K562 (cell line): ENCODE measurements at regions not wholly inside any gene's neighbourhood (a gene's known extent, or its start where the extent isn't known, plus 50 kb on each side); places are given as distances from the start of the nearest gene placed in this dataset.

ENCODE experiments used
- ATAC-seq: fragments of 200-7000 bp; cut with Tn5 transposase; 3 replicates; pipeline ENCODE4 v1.9.1; 2020; ENCODE audit warnings: moderate library complexity
- BruUV-seq: library from RNA; stranded (reverse); fragments of 400-500 nt; replicated peaks from 2 replicates; lab custom pipeline; 2021; lab: Mats Ljungman, UMichigan
- CTCF ChIA-PET: fragments of 300-600 bp; formaldehyde crosslinking; extraction: SDS; loops from one replicate; lab custom pipeline; 2021; ENCODE audit warnings: low intra/inter-chr PET ratio; lab: Yijun Ruan, JAX
- POLR2A ChIA-PET: fragments of 300-600, 350-650 bp; sonication (Branson Sonifier 250); formaldehyde crosslinking; extraction: SDS; loops from one replicate; lab custom pipeline; 2021; ENCODE audit warnings: antibody characterized with exemption, inconsistent platforms; lab: Yijun Ruan, JAX
- DNase-seq, 4 experiments: peaks; one replicate each; pipeline versions ENCODE4 v3.0.0 to v3.0.0-alpha.2; 2011 to 2018; ENCODE audit warnings: low spot score in 3 of 4, mixed read lengths in 3 of 4; ENCODE audit errors: extremely low read depth in 1 of 4
- FAIRE-seq: peaks from 2 replicates; lab custom pipeline; 2011; peaks lifted over from hg19 to GRCh38; lab: Jason Lieb, UNC
- H2AFZ ChIP-seq: 2 replicates; pipeline ENCODE4 v1.6.0; 2011; ENCODE audit warnings: low read depth, low read length, control low read depth, inconsistent platforms
- H3K27ac ChIP-seq: fragments of 200-600 bp; 3 replicates; pipeline ENCODE4 v1.8.0; 2011; ENCODE audit warnings: low read depth, mild to moderate bottlenecking, control low read depth, inconsistent platforms, low read length, moderate library complexity, mixed read lengths; ENCODE audit errors: extremely low read depth
- H3K27me3 ChIP-seq, 2 experiments: fragments of 300-600 bp in 1 of 2; 2 replicates in 1 of 2; 3 replicates in 1 of 2; pipeline versions ENCODE4 v1.6.0 to v1.8.0; 2011; ENCODE audit warnings: inconsistent platforms in 2 of 2, low read length in 2 of 2, mild to moderate bottlenecking in 1 of 2, mixed read lengths in 1 of 2, moderate library complexity in 1 of 2; ENCODE audit not compliant: control insufficient read depth in 2 of 2, insufficient read depth in 2 of 2
- H3K36me3 ChIP-seq: fragments of 300-600 bp; 3 replicates; pipeline ENCODE4 v1.8.0; 2011; ENCODE audit warnings: mild to moderate bottlenecking, low read length, inconsistent platforms; ENCODE audit not compliant: control insufficient read depth, insufficient read depth
- H3K4me1 ChIP-seq, 2 experiments: fragments of 200-600 bp in 1 of 2; replicated peaks in 1 of 2; 2 replicates in 1 of 2; 3 replicates in 1 of 2; pipeline versions ENCODE4 v1.5.1 to v1.8.0; 2011; ENCODE audit warnings: inconsistent platforms in 2 of 2, low read length in 2 of 2, mild to moderate bottlenecking in 1 of 2, mixed read lengths in 1 of 2, moderate library complexity in 1 of 2; ENCODE audit not compliant: control insufficient read depth in 2 of 2, insufficient read depth in 2 of 2
- H3K4me2 ChIP-seq: 2 replicates; pipeline ENCODE4 v1.6.1; 2011; ENCODE audit warnings: low read length, control low read depth, inconsistent platforms, mixed read lengths; ENCODE audit not compliant: insufficient read depth
- H3K4me3 ChIP-seq: fragments of 200-600 bp; sonication (generic), shearing (Covaris generic); 2 replicates; pipeline ENCODE4 v1.5.1; 2016; ENCODE audit warnings: control low read depth, inconsistent platforms
- H3K79me2 ChIP-seq: fragments of 200-600 bp; 3 replicates; pipeline ENCODE4 v1.8.0; 2011; ENCODE audit warnings: low read length, inconsistent platforms; ENCODE audit not compliant: control insufficient read depth, insufficient read depth
- H3K9ac ChIP-seq, 2 experiments: 2 replicates each; pipeline versions ENCODE4 v1.6.0 to v1.6.1; 2011; ENCODE audit warnings: low read depth in 2 of 2, low read length in 2 of 2, control low read depth in 1 of 2, inconsistent platforms in 1 of 2, mild to moderate bottlenecking in 1 of 2, mixed read lengths in 1 of 2; ENCODE audit not compliant: insufficient read depth in 1 of 2
- H3K9me1 ChIP-seq: one replicate; pipeline ENCODE4 v1.6.0; 2011; ENCODE audit warnings: inconsistent platforms, mild to moderate bottlenecking, low read length, moderate library complexity; ENCODE audit not compliant: control insufficient read depth, insufficient read depth
- H3K9me3 ChIP-seq: replicated peaks from 2 replicates; pipeline ENCODE4 v1.5.1; 2011; ENCODE audit warnings: low read depth, low read length, inconsistent platforms; ENCODE audit not compliant: control insufficient read depth, insufficient read depth
- H4K20me1 ChIP-seq: replicated peaks from 2 replicates; pipeline ENCODE4 v1.6.1; 2011; ENCODE audit warnings: low read length, inconsistent platforms, mixed read lengths; ENCODE audit not compliant: control insufficient read depth, insufficient read depth
- CBX8 ChIP-seq: fragments of 200-600 bp; sonication (generic); IDR thresholded peaks from 2 replicates; pipeline ENCODE4 v1.6.1; 2012; ENCODE audit warnings: borderline replicate concordance, mixed run types, low read depth, mild to moderate bottlenecking, moderate library complexity, mixed read lengths, low read length, control low read depth, inconsistent platforms; ENCODE audit not compliant: poor library complexity, severe bottlenecking; ENCODE audit errors: extremely low read depth
- CCNT2 ChIP-seq: IDR thresholded peaks from 2 replicates; pipeline ENCODE4 v1.6.1; 2011; ENCODE audit warnings: borderline replicate concordance, low read depth, mild to moderate bottlenecking, moderate library complexity, mixed read lengths, low read length; ENCODE audit not compliant: insufficient read length; ENCODE audit errors: extremely low read depth
- DPF2 ChIP-seq: fragments of 450-650 bp; IDR thresholded peaks from 2 replicates; pipeline ENCODE4 v1.6.1; 2016
- EWSR1 ChIP-seq: fragments of 450-650 bp; IDR thresholded peaks from 2 replicates; pipeline ENCODE4 v1.6.1; 2018; ENCODE audit warnings: borderline replicate concordance, mild to moderate bottlenecking, low read depth, moderate library complexity; ENCODE audit not compliant: partially characterized antibody
- NCOA6 ChIP-seq: fragments of 450-650 bp; IDR thresholded peaks from 2 replicates; pipeline ENCODE4 v1.6.1; 2017; ENCODE audit warnings: mild to moderate bottlenecking
- NELFE ChIP-seq: IDR thresholded peaks from 2 replicates; pipeline ENCODE4 v1.6.1; 2011; ENCODE audit warnings: mild to moderate bottlenecking; ENCODE audit not compliant: insufficient read depth, insufficient read length
- NFXL1 ChIP-seq: fragments of 450-650 bp; formaldehyde crosslinking; IDR thresholded peaks from 2 replicates; pipeline ENCODE4 v1.4.0; 2021; ENCODE audit warnings: mild to moderate bottlenecking
- TFAM ChIP-seq: fragments of 250-450 bp; sonication (Bioruptor Pico); conservative IDR thresholded peaks from 2 replicates; pipeline ENCODE4 v1.5.0; 2021; ENCODE audit warnings: mild to moderate bottlenecking, moderate library complexity
- ZNF140 ChIP-seq: fragments of 250-450 bp; sonication (Bioruptor Pico); IDR thresholded peaks from 2 replicates; pipeline ENCODE4 v1.8.0; 2021; ENCODE audit warnings: moderate library complexity, mild to moderate bottlenecking, inconsistent platforms
- WGBS: fragments of 100-300 bp; shearing (Covaris generic); methylation state at CpG from one replicate; pipeline ENCODE4 v1.1.6; 2016; ENCODE audit warnings: low coverage, mixed read lengths; ENCODE audit not compliant: insufficient coverage; ENCODE audit errors: missing lambda C conversion rate; 5-methylcytosine and 5-hydroxymethylcytosine counted together
- in situ Hi-C: fragments of 300-500 bp; cut with MboI; formaldehyde crosslinking; loops from 4 replicates; pipeline ENCODE4 v1.15.0; 2018; ENCODE audit warnings: inconsistent platforms, mixed read lengths
- intact Hi-C: fragments of 100-400 bp; cut with micrococcal nuclease; formaldehyde crosslinking; loops from 2 replicates; pipeline ENCODE4 v1.14.2; 2022
- TF ChIP-seq, protein P1 (sequence below), 2 experiments: fragments of 250-450 bp in 1 of 2; fragments of 450-650 bp in 1 of 2; sonication (Bioruptor Pico) in 1 of 2; IDR thresholded peaks; 2 replicates each; pipeline versions ENCODE4 v1.6.1 to v1.8.0; 2016 to 2021; ENCODE audit warnings: mild to moderate bottlenecking in 2 of 2, moderate library complexity in 2 of 2, missing compliant biosample characterization in 1 of 2, missing genetic modification characterization in 1 of 2
- TF ChIP-seq, protein P2 (sequence below): sonication (generic); formaldehyde crosslinking; IDR thresholded peaks from 2 replicates; pipeline ENCODE4 v1.8.0; 2022; ENCODE audit warnings: mild to moderate bottlenecking, missing genetic modification reagents
- TF ChIP-seq, protein P3 (sequence below): fragments of 250-450 bp; sonication (Bioruptor Pico); IDR thresholded peaks from 2 replicates; pipeline ENCODE4 v1.5.0; 2021
- TF ChIP-seq, protein P4 (sequence below): sonication (generic); formaldehyde crosslinking; IDR thresholded peaks from 2 replicates; pipeline ENCODE4 v1.8.1; 2023; ENCODE audit warnings: mild to moderate bottlenecking, missing genetic modification reagents
- TF ChIP-seq, protein P5 (sequence below): fragments of 250-450 bp; sonication (Bioruptor Pico); IDR thresholded peaks from 2 replicates; pipeline ENCODE4 v1.9.0; 2021; ENCODE audit warnings: mild to moderate bottlenecking

DNA sequence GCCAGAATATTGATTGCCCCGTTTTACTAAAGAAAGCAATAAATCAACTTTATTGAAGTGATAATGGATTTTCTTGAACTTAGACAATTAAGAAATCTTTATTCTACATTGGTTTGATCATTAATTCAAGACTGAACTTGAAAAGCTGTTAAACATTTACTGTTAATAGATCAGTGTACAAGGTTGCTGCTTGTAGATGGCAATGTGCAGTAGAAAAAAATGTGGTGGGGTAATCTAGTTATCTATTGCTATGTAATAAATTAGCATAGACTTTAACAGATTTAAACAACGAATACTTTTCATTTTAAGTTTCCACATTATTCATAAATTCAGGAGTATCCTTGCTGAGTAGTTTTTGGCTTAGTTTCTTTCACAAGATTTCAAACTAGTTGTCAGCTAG lies 612.5 kb downstream of the ACTRT1 start:
- intact Hi-C loops (no loop called here), in situ Hi-C loops (no loop called here)
- Histone ChIP-seq H3K27me3 (no peaks in the 10 kb centered on the region), H3K4me3 (no peak overlapping the region), H3K4me1 (no peaks in the 10 kb centered on the region), H3K9ac (no peak overlapping the region), H3K9me3 (no peaks in the 10 kb centered on the region), H4K20me1 (no peaks in the 10 kb centered on the region), H3K4me2 (no peak overlapping the region), H3K9me1 (no peaks in the 10 kb centered on the region), H3K36me3 (no peaks in the 10 kb centered on the region), H2AFZ (no peak overlapping the region), H3K79me2 (no peaks in the 10 kb centered on the region), H3K27ac (no peak overlapping the region)
- WGBS, result 0% methylated on average over 2 of the region's 2 CpGs
- ATAC-seq (no peak), FAIRE-seq (no peak), DNase-seq (no peak)
- ChIA-PET CTCF (no interaction called here), POLR2A (no interaction called here)
- BruUV-seq, result no TSS peak
- TF ChIP-seq, protein P1, sequence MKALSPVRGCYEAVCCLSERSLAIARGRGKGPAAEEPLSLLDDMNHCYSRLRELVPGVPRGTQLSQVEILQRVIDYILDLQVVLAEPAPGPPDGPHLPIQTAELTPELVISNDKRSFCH (CRISPR knock-in tag; IDR thresholded peaks at IDR 0.05), result no peak
- TF ChIP-seq, protein P1 (tag; IDR thresholded peaks at IDR 0.05), result no peak
- TF ChIP-seq NCOA6 (no peak), DPF2 (no peak), CCNT2 (no peak), NELFE (no peak), EWSR1 (no peak), TFAM (no peak), ZNF140 (CRISPR knock-in tag) (no peak), NFXL1 (no peak), CBX8 (no peak)
- TF ChIP-seq, protein P2, sequence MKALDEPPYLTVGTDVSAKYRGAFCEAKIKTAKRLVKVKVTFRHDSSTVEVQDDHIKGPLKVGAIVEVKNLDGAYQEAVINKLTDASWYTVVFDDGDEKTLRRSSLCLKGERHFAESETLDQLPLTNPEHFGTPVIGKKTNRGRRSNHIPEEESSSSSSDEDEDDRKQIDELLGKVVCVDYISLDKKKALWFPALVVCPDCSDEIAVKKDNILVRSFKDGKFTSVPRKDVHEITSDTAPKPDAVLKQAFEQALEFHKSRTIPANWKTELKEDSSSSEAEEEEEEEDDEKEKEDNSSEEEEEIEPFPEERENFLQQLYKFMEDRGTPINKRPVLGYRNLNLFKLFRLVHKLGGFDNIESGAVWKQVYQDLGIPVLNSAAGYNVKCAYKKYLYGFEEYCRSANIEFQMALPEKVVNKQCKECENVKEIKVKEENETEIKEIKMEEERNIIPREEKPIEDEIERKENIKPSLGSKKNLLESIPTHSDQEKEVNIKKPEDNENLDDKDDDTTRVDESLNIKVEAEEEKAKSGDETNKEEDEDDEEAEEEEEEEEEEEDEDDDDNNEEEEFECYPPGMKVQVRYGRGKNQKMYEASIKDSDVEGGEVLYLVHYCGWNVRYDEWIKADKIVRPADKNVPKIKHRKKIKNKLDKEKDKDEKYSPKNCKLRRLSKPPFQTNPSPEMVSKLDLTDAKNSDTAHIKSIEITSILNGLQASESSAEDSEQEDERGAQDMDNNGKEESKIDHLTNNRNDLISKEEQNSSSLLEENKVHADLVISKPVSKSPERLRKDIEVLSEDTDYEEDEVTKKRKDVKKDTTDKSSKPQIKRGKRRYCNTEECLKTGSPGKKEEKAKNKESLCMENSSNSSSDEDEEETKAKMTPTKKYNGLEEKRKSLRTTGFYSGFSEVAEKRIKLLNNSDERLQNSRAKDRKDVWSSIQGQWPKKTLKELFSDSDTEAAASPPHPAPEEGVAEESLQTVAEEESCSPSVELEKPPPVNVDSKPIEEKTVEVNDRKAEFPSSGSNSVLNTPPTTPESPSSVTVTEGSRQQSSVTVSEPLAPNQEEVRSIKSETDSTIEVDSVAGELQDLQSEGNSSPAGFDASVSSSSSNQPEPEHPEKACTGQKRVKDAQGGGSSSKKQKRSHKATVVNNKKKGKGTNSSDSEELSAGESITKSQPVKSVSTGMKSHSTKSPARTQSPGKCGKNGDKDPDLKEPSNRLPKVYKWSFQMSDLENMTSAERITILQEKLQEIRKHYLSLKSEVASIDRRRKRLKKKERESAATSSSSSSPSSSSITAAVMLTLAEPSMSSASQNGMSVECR, result no peak
- TF ChIP-seq, protein P3, sequence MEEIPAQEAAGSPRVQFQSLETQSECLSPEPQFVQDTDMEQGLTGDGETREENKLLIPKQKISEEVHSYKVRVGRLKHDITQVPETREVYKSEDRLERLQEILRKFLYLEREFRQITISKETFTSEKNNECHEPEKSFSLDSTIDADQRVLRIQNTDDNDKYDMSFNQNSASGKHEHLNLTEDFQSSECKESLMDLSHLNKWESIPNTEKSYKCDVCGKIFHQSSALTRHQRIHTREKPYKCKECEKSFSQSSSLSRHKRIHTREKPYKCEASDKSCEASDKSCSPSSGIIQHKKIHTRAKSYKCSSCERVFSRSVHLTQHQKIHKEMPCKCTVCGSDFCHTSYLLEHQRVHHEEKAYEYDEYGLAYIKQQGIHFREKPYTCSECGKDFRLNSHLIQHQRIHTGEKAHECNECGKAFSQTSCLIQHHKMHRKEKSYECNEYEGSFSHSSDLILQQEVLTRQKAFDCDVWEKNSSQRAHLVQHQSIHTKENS, result no peak
- TF ChIP-seq, protein P4, sequence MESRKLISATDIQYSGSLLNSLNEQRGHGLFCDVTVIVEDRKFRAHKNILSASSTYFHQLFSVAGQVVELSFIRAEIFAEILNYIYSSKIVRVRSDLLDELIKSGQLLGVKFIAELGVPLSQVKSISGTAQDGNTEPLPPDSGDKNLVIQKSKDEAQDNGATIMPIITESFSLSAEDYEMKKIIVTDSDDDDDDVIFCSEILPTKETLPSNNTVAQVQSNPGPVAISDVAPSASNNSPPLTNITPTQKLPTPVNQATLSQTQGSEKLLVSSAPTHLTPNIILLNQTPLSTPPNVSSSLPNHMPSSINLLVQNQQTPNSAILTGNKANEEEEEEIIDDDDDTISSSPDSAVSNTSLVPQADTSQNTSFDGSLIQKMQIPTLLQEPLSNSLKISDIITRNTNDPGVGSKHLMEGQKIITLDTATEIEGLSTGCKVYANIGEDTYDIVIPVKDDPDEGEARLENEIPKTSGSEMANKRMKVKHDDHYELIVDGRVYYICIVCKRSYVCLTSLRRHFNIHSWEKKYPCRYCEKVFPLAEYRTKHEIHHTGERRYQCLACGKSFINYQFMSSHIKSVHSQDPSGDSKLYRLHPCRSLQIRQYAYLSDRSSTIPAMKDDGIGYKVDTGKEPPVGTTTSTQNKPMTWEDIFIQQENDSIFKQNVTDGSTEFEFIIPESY (CRISPR knock-in tag), result no peak
- TF ChIP-seq, protein P5, sequence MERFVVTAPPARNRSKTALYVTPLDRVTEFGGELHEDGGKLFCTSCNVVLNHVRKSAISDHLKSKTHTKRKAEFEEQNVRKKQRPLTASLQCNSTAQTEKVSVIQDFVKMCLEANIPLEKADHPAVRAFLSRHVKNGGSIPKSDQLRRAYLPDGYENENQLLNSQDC (CRISPR knock-in tag), result no peak
